ENCODE measurements at regions not wholly inside any gene's neighbourhood (a gene's known extent, or its start where the extent isn't known, plus 50 kb on each side); places are given as distances from the start of the nearest gene placed in this dataset.

DNA sequence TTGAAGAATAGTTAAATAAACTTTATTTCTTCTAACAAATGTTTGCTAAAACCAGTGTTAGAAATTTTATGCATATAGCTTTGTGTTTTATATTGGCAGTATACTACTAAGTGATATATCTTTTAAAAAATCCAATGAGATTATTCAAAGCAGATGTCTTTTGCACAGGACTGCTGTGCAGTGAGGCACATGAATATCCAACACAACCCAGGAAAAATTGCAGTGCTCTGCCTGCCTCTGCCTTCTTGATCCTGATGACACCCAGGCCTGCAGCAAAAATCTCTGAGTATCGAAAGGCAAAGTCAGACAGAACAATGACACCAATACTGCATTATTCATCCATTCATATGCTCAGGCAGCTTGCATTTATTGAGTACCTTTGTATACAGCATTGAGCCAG is 1076.5 kb upstream of the ARRDC3 start:
- no peaks in the 10 kb centered on the region for H3K36me3 ChIP-seq (ENCODE audit: control insufficient read depth in 1 of 2, insufficient read depth in 2 of 2, low read length in 2 of 2)
- H3K4me3 ChIP-seq (ENCODE audit: low read depth in 1 of 2, low read length in 2 of 2) = no peak overlapping the region
- H3K9me3 ChIP-seq (ENCODE audit: control insufficient read depth in 1 of 2, low read length in 2 of 2) = no peaks in the 10 kb centered on the region
- no peaks in the 10 kb centered on the region for H3K4me1 ChIP-seq (ENCODE audit: control insufficient read depth in 1 of 2, insufficient read depth in 2 of 2, low read length in 2 of 2)
- no peak overlapping the region for H3K27ac ChIP-seq (ENCODE audit: low read length)
- no peaks in the 10 kb centered on the region for H3K27me3 ChIP-seq (ENCODE audit: low read depth, low read length)

DNA sequence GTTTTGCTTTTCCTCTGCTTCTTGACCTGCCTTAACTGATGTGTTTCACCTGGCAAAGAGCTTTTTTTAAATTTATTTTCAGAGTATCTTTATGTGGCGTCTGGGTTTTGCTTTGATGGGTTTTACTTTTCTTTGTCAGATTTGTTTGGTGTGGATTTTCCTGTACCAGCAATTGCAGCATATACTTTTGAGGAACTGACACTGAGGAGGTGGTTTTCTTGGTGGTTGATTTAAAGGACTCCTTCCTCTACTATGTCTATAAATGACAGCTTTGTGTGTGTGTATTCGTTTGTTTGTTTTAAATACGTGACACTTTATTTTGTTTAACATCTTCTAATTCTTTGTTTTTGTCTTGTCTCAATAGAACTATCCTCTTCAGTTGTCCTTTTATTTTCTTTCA is 1071.9 kb upstream of the ARRDC3 start:
- Histone ChIP-seq H3K4me3 (ENCODE audit: low read depth in 1 of 2, low read length in 2 of 2) (no peak overlapping the region), H3K4me1 (ENCODE audit: control insufficient read depth in 1 of 2, insufficient read depth in 2 of 2, low read length in 2 of 2) (no peaks in the 10 kb centered on the region), H3K27me3 (ENCODE audit: low read depth, low read length) (no peaks in the 10 kb centered on the region), H3K9me3 (ENCODE audit: control insufficient read depth in 1 of 2, low read length in 2 of 2) (no peaks in the 10 kb centered on the region), H3K36me3 (ENCODE audit: control insufficient read depth in 1 of 2, insufficient read depth in 2 of 2, low read length in 2 of 2) (no peaks in the 10 kb centered on the region), H3K27ac (ENCODE audit: low read length) (no peak overlapping the region)

DNA sequence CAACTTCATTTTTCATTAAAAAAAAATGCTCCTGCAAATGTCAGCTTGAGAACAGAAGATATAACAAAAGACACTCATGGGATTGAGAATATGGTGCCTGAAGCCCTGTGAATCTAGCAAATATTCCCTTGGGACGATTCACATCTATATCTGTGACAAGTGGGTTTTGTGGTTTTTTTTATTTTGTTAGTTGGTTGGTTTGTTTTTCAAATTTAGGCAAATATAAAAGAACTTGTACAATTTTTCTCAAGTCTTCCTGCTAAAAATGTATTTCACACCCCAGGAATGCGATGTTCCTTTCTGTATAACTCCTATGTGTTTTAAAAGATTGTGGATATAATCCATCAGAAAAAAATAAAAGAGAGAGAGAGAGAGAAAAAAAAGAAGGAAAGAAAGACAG is 1061.8 kb upstream of the ARRDC3 start:
- no peaks in the 10 kb centered on the region for H3K4me1 ChIP-seq (ENCODE audit: control insufficient read depth in 1 of 2, insufficient read depth in 2 of 2, low read length in 2 of 2)
- H3K27ac ChIP-seq (ENCODE audit: low read length) = no peak overlapping the region
- H3K4me3 ChIP-seq (ENCODE audit: low read depth in 1 of 2, low read length in 2 of 2) = no peak overlapping the region
- H3K27me3 ChIP-seq (ENCODE audit: low read depth, low read length) = no peaks in the 10 kb centered on the region
- no peaks in the 10 kb centered on the region for H3K9me3 ChIP-seq (ENCODE audit: control insufficient read depth in 1 of 2, low read length in 2 of 2)
- no peaks in the 10 kb centered on the region for H3K36me3 ChIP-seq (ENCODE audit: control insufficient read depth in 1 of 2, insufficient read depth in 2 of 2, low read length in 2 of 2)

DNA sequence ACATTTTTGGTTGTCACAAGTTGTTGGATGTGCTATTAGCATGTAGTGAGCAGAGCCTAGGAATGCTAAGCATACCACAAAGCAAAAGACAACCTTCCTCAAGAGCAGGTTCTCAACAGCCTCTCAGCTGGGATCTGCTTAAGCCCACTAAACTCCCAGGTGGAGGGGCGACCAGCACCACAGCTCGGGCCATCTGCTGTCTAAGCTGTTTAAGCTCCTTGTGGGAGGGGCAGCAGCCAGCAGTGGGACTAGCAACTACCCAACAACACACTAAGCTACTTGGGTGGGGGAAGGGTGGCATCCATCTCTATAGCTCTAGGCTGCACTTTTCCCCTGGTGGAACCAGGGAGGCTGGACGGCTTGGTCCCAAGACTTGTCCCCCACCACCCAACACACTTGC is 1052.7 kb upstream of the ARRDC3 start:
- Histone ChIP-seq H3K4me1 (ENCODE audit: control insufficient read depth in 1 of 2, insufficient read depth in 2 of 2, low read length in 2 of 2) (no peaks in the 10 kb centered on the region), H3K9me3 (ENCODE audit: control insufficient read depth in 1 of 2, low read length in 2 of 2) (no peaks in the 10 kb centered on the region), H3K36me3 (ENCODE audit: control insufficient read depth in 1 of 2, insufficient read depth in 2 of 2, low read length in 2 of 2) (no peaks in the 10 kb centered on the region), H3K27ac (ENCODE audit: low read length) (no peak overlapping the region), H3K4me3 (ENCODE audit: low read depth in 1 of 2, low read length in 2 of 2) (no peak overlapping the region), H3K27me3 (ENCODE audit: low read depth, low read length) (no peaks in the 10 kb centered on the region)

DNA sequence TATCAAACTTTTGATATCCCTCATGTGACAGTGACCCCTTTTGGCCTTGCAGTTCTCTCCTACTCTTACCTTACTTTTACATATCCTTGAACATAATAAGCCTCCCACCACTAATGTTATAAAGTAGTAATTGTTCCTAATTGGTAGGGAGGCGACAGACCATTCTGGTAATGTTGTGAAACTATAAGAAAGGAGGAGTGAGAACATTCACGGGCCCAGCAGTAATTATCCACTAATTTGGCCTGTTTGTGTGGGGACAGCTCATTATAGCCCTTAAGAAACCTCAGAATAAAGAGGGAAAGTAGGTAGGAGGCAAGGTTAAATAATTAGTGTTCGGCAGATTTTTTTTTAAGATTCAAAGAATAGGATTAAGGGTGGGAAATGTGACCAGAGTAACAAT is 1046.5 kb upstream of the ARRDC3 start:
- H3K27ac ChIP-seq (ENCODE audit: low read length) = no peak overlapping the region
- H3K9me3 ChIP-seq (ENCODE audit: control insufficient read depth in 1 of 2, low read length in 2 of 2) = no peaks in the 10 kb centered on the region
- no peaks in the 10 kb centered on the region for H3K4me1 ChIP-seq (ENCODE audit: control insufficient read depth in 1 of 2, insufficient read depth in 2 of 2, low read length in 2 of 2)
- no peaks in the 10 kb centered on the region for H3K27me3 ChIP-seq (ENCODE audit: low read depth, low read length)
- no peaks in the 10 kb centered on the region for H3K36me3 ChIP-seq (ENCODE audit: control insufficient read depth in 1 of 2, insufficient read depth in 2 of 2, low read length in 2 of 2)
- H3K4me3 ChIP-seq (ENCODE audit: low read depth in 1 of 2, low read length in 2 of 2) = no peak overlapping the region

DNA sequence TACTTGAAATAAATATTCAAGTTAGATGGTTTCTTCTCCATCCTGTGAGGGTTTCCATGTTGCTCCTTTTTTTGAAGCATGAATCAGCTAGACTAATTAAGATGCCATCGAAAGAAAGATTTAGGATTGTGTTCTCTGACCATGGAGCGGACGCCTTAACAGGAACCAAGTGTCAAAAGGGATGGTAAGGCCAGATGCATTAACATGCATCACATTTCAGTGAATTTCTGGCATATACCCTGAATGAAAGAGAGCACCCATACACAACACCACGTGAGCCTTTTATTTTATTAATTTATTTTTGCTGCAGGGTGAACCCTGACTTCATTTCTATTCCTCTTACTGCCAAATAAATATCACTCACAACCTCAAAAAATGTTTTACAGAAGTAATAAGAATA is 1045.3 kb upstream of the ARRDC3 start:
- H3K4me3 ChIP-seq (ENCODE audit: low read depth in 1 of 2, low read length in 2 of 2) = no peak overlapping the region
- no peaks in the 10 kb centered on the region for H3K4me1 ChIP-seq (ENCODE audit: control insufficient read depth in 1 of 2, insufficient read depth in 2 of 2, low read length in 2 of 2)
- H3K27me3 ChIP-seq (ENCODE audit: low read depth, low read length) = no peaks in the 10 kb centered on the region
- no peaks in the 10 kb centered on the region for H3K36me3 ChIP-seq (ENCODE audit: control insufficient read depth in 1 of 2, insufficient read depth in 2 of 2, low read length in 2 of 2)
- H3K9me3 ChIP-seq (ENCODE audit: control insufficient read depth in 1 of 2, low read length in 2 of 2) = no peaks in the 10 kb centered on the region
- no peak overlapping the region for H3K27ac ChIP-seq (ENCODE audit: low read length)

DNA sequence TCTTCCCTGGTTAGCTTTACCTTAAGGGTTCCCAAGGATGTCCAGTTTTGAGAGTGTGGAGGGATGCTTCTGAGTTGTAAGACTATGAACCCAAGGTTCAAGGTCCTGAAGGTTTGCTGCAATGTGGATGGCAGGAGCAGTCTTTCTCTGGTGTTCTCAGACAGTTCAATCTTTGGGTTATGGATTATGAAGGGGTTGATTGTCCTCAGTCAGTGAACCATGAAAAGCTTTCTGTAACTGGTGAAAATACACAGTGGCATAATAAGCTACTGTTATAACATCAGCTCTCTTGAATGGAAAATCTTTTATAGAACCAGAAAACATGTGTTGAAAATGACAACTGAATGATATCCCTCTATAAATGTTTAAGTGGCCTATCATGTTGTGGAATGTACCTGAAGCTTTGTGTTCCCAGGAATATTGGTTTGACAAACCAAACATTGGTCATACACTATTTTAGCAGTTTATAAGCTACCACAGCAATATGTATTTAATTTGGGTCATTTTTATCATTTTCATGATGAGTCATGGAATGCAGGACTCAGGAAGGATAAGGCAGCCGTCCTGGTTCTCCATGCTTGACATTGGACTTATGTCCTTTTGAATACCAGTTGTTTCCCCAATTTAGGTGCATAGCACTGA is 1041.8 kb upstream of the ARRDC3 start:
- Histone ChIP-seq H3K36me3 (ENCODE audit: control insufficient read depth in 1 of 2, insufficient read depth in 2 of 2, low read length in 2 of 2) (no peaks in the 10 kb centered on the region), H3K9me3 (ENCODE audit: control insufficient read depth in 1 of 2, low read length in 2 of 2) (no peaks in the 10 kb centered on the region), H3K4me3 (ENCODE audit: low read depth in 1 of 2, low read length in 2 of 2) (no peak overlapping the region), H3K4me1 (ENCODE audit: control insufficient read depth in 1 of 2, insufficient read depth in 2 of 2, low read length in 2 of 2) (no peaks in the 10 kb centered on the region), H3K27me3 (ENCODE audit: low read depth, low read length) (no peaks in the 10 kb centered on the region), H3K27ac (ENCODE audit: low read length) (no peak overlapping the region)

DNA sequence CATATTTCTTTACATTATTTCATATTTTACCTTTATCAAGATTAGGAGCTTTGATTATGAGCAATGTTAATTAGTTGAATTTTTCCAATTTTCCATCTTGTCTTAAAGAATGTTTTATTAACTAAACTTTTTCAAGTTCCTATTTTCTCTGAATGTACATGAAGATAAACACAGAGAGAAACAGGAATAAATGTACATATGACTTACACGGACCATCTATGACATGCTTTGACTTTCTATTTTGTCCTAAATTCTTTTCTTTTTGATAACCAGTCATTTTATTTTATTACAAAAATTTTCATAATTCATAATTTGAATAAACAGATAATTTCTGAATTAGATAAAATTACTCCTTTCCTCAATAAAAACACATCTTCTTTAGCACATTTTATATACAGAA is 1038.8 kb upstream of the ARRDC3 start:
- no peaks in the 10 kb centered on the region for H3K36me3 ChIP-seq (ENCODE audit: control insufficient read depth in 1 of 2, insufficient read depth in 2 of 2, low read length in 2 of 2)
- H3K4me3 ChIP-seq (ENCODE audit: low read depth in 1 of 2, low read length in 2 of 2) = no peak overlapping the region
- H3K9me3 ChIP-seq (ENCODE audit: control insufficient read depth in 1 of 2, low read length in 2 of 2) = no peaks in the 10 kb centered on the region
- H3K4me1 ChIP-seq (ENCODE audit: control insufficient read depth in 1 of 2, insufficient read depth in 2 of 2, low read length in 2 of 2) = no peaks in the 10 kb centered on the region
- no peaks in the 10 kb centered on the region for H3K27me3 ChIP-seq (ENCODE audit: low read depth, low read length)
- no peak overlapping the region for H3K27ac ChIP-seq (ENCODE audit: low read length)

DNA sequence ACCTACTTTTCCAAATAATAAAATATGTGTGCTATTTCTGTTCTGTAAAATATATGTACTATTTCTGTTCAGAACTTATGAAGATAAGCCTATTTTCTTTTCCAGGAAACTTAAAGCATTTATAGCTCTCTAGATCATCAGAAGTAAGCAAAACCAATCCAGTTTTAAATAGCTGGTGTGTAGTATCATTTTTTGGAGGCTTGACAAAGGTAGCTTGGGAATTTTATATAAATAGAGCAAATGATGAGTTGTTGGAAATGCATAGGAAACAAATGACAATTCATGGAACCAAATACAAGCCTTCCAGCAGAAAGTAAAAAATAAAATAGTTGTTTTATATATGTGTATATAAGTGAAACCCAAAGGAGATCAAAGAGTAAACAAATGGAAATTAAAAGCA is 1038.1 kb upstream of the ARRDC3 start:
- no peaks in the 10 kb centered on the region for H3K9me3 ChIP-seq (ENCODE audit: control insufficient read depth in 1 of 2, low read length in 2 of 2)
- no peaks in the 10 kb centered on the region for H3K27me3 ChIP-seq (ENCODE audit: low read depth, low read length)
- H3K36me3 ChIP-seq (ENCODE audit: control insufficient read depth in 1 of 2, insufficient read depth in 2 of 2, low read length in 2 of 2) = no peaks in the 10 kb centered on the region
- no peak overlapping the region for H3K4me3 ChIP-seq (ENCODE audit: low read depth in 1 of 2, low read length in 2 of 2)
- H3K4me1 ChIP-seq (ENCODE audit: control insufficient read depth in 1 of 2, insufficient read depth in 2 of 2, low read length in 2 of 2) = no peaks in the 10 kb centered on the region
- H3K27ac ChIP-seq (ENCODE audit: low read length) = no peak overlapping the region

DNA sequence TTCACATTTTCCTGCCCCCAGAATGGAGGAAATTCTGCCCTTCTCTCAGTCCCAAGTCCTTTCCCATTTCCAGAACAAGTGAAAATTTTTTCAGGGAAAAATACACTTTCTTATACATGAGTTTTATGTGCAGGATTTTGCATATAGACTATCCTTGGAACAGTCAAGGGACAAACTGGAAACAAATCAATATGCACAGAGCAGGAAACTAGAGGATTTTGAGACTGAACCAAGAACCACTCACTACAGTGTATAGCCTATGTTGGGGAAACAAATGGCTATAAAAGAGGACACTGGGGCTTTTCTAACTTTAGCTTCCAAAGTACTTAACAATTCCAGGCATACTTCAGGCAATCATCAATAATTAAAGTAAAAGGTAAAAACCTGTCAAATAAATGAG is 1036.1 kb upstream of the ARRDC3 start:
- Histone ChIP-seq H3K9me3 (ENCODE audit: control insufficient read depth in 1 of 2, low read length in 2 of 2) (no peaks in the 10 kb centered on the region), H3K4me3 (ENCODE audit: low read depth in 1 of 2, low read length in 2 of 2) (no peak overlapping the region), H3K4me1 (ENCODE audit: control insufficient read depth in 1 of 2, insufficient read depth in 2 of 2, low read length in 2 of 2) (no peaks in the 10 kb centered on the region), H3K36me3 (ENCODE audit: control insufficient read depth in 1 of 2, insufficient read depth in 2 of 2, low read length in 2 of 2) (no peaks in the 10 kb centered on the region), H3K27ac (ENCODE audit: low read length) (no peak overlapping the region), H3K27me3 (ENCODE audit: low read depth, low read length) (no peaks in the 10 kb centered on the region)

DNA sequence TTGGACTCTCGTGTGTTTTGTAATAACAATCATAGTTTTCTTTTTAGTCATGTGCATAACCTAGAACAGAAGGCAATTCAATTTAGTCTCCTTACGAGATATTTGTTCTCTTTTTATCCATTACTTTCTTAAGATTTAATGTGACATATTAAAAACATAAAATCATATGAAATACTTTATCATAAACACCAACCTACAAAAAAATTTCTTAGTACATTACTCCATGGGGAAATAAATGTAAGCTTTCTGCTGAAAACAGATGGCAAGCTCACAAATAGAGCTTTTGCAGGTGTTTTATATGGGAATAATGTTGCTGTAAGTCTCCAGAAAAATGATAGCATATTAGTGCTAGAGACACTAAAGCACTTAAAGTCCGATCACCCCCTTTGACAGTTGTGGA is 1035.2 kb upstream of the ARRDC3 start:
- Histone ChIP-seq H3K4me3 (ENCODE audit: low read depth in 1 of 2, low read length in 2 of 2) (no peak overlapping the region), H3K27ac (ENCODE audit: low read length) (no peak overlapping the region), H3K36me3 (ENCODE audit: control insufficient read depth in 1 of 2, insufficient read depth in 2 of 2, low read length in 2 of 2) (no peaks in the 10 kb centered on the region), H3K4me1 (ENCODE audit: control insufficient read depth in 1 of 2, insufficient read depth in 2 of 2, low read length in 2 of 2) (no peaks in the 10 kb centered on the region), H3K27me3 (ENCODE audit: low read depth, low read length) (no peaks in the 10 kb centered on the region), H3K9me3 (ENCODE audit: control insufficient read depth in 1 of 2, low read length in 2 of 2) (no peaks in the 10 kb centered on the region)

DNA sequence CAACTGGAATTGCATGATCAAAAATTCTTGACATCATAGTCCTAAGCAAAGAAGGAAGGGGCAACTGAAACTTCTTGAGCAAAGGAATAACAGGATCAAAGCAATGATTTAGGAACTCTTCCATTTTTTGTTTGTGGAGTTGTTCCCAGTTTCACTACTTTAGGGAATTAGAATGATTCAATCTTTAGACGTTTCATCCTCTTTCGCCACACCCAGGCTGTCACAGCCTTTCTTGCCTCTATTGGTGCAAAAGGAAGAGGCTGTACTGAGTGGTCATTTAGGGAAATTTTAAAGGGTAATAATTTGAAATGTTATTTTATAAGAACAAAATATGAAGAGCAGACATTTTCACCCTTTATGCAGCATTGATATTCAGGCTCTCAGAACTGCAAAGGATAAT is 1026.0 kb upstream of the ARRDC3 start:
- Histone ChIP-seq H3K36me3 (ENCODE audit: control insufficient read depth in 1 of 2, insufficient read depth in 2 of 2, low read length in 2 of 2) (no peaks in the 10 kb centered on the region), H3K27me3 (ENCODE audit: low read depth, low read length) (no peaks in the 10 kb centered on the region)

More for the DNA sequence above, 1026.0 kb upstream of the ARRDC3 start:
- Histone ChIP-seq H3K4me1 (ENCODE audit: control insufficient read depth in 1 of 2, insufficient read depth in 2 of 2, low read length in 2 of 2) (no peaks in the 10 kb centered on the region), H3K4me3 (ENCODE audit: low read depth in 1 of 2, low read length in 2 of 2) (no peak overlapping the region), H3K9me3 (ENCODE audit: control insufficient read depth in 1 of 2, low read length in 2 of 2) (no peaks in the 10 kb centered on the region), H3K27ac (ENCODE audit: low read length) (no peak overlapping the region)
